ENCODE measurements at regions not wholly inside any gene's neighbourhood (a gene's known extent, or its start where the extent isn't known, plus 50 kb on each side); places are given as distances from the start of the nearest gene placed in this dataset.
"Not testable (repeated sequence)": the region's sequence is repeated elsewhere in the genome, so short reads cannot be mapped to it uniquely, and the experiment has no call there.

DNA sequence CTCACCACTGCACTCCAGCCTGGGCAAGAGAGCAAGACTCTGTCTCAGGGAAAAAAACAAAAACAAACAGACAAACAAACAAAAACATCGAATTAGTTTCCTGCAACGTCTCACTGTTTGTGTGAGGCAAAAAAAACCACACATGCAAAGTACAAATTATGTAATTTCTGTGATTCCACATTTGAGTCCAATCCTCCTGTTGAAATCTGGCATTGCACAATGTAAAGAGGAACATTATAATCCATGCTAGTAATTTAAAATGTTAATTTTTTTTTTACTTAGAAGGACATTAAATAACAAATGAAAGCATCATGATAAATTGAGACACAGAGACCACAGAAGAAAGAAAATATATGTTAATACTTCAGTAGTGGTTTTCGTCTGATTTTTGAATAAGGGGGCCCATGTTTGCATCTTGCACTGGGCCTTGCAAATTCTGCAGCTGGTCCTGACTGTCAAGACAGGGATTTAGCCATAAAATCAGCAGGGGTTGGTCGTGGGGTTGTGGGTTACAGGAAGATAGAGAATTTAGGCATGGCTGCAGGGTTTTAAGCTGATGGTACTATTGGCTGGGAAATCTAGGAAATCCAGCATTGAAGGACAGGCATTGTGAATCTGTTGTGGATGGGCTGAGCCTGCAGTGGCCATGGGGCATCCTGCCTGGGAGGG lies 102.6 kb upstream of the ALDH3B2 start:
- H3K27me3 ChIP-seq (ENCODE audit: control insufficient read depth, insufficient read depth, low read length) = peaks cover 2% of the 10 kb centered on the region
- H3K4me3 ChIP-seq (ENCODE audit: low read depth, low read length) = no peak overlapping the region
- no peak for DNase-seq (ENCODE audit: low read depth)
- TF ChIP-seq, protein P1, sequence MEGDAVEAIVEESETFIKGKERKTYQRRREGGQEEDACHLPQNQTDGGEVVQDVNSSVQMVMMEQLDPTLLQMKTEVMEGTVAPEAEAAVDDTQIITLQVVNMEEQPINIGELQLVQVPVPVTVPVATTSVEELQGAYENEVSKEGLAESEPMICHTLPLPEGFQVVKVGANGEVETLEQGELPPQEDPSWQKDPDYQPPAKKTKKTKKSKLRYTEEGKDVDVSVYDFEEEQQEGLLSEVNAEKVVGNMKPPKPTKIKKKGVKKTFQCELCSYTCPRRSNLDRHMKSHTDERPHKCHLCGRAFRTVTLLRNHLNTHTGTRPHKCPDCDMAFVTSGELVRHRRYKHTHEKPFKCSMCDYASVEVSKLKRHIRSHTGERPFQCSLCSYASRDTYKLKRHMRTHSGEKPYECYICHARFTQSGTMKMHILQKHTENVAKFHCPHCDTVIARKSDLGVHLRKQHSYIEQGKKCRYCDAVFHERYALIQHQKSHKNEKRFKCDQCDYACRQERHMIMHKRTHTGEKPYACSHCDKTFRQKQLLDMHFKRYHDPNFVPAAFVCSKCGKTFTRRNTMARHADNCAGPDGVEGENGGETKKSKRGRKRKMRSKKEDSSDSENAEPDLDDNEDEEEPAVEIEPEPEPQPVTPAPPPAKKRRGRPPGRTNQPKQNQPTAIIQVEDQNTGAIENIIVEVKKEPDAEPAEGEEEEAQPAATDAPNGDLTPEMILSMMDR (IDR thresholded peaks at IDR 0.05; ENCODE audit: insufficient read depth, low read length, severe bottlenecking) = no peak
- no peaks in the 10 kb centered on the region for H3K36me3 ChIP-seq (ENCODE audit: control insufficient read depth, insufficient read depth, low read length)
- FAIRE-seq = no peak

DNA sequence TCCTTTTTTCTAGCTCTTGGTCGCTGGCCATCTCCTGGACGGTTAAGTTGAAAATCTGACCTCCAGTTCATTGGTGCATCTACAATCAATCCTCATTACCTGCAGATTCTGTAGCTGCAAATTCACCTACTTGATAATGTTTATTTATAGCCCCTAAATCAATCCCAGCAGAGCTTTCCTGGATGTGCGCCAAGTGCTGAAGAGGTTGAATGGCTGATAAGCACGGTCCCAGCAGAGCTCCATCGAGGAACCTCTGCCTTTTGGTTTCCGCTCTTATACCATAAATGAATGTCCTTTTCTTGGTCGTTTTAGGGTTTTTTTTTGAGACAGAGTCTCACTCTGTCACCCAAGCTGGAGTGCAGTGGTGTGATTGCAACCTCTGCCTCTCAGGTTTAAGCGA lies 99.8 kb upstream of the ALDH3B2 start:
- H3K4me3 ChIP-seq (ENCODE audit: low read depth, low read length); FAIRE-seq: not testable (repeated sequence)

DNA sequence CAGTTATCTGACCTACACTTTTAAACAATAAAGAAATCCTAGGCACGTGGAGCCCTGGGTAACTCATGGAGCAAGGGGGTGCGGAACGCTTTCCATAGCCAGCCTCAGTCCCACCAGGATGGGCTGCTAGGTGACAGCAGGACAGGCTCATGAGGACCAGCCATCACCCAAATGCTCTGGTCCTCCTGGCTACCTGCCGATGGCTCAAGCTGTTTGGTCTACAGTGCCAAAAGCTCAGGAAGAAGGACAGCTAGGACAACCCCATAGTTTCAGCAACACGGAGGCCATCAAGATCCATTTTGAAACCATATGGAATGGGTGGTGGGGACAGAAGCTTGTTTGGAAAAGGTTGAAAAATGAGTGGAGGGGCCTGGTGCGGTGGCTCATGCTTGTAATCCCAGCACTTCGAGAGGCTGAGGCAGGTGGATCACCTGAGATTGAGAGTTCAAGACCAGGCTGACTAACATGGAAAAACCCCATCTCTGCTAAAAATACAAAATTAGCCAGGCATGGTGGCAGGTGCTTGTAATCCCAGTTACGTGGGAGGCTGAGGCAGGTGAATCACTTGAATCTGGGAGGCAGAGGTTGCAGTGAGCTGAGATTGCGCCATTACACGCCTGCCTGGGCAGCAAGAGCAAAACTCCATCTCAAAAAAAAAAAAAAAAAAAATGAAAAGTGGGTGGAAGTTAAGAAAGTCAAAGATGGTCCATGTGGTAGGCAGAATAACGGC lies 93.7 kb upstream of the ALDH3B2 start:
- not testable (repeated sequence) for FAIRE-seq; H3K27me3 ChIP-seq (ENCODE audit: control insufficient read depth, insufficient read depth, low read length); H3K4me3 ChIP-seq (ENCODE audit: low read depth, low read length); H3K36me3 ChIP-seq (ENCODE audit: control insufficient read depth, insufficient read depth, low read length)
- DNase-seq (ENCODE audit: low read depth) = peak; percentile 17

More for the DNA sequence above, 99.8 kb upstream of the ALDH3B2 start:
- not testable (repeated sequence) for H3K36me3 ChIP-seq (ENCODE audit: control insufficient read depth, insufficient read depth, low read length); H3K27me3 ChIP-seq (ENCODE audit: control insufficient read depth, insufficient read depth, low read length); DNase-seq (ENCODE audit: low read depth)

DNA sequence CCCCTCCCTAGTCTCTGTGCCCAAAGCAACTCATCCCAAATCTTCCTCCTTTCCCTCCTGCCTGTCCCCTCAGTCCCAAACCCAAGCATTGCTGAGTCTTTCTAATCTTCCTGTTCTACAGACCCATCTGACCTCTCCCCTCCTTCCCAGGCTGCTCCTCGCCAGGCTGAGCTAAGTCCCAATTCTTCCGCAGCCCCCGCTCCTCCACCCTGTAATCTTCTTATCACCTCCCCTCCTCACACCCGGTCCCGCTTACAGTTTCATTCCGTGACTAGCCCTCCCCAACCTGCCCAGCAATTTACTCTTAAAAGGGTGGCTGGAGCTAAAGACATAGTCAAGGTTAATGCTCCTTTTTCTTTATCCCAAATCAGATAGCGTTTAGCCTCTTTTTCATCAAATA lies 86.8 kb upstream of the ALDH3B2 start:
- not testable (repeated sequence) for DNase-seq (ENCODE audit: low read depth)

DNA sequence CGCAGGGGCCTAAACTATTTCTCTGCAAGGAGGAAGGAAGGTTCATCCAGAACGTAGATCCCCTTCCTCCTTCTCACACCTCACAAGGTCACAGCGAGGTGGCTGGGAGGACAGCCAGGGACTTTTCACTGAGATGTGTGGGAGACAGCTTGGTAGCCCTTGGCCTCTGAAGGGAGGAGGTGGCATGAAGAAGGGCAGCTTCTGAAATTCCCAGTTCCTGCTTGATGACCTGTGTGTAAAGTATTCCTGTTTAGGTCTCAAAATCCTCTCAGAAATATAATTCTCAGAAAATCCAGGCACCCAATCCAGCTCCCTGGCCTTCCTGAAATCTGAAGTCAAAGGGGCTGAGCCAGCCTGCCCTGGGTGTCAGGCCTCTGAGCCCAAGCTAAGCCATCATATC lies 84.9 kb upstream of the ALDH3B2 start:
- FAIRE-seq = not testable (repeated sequence)

More for the DNA sequence above, 86.8 kb upstream of the ALDH3B2 start:
- not testable (repeated sequence) for H3K27me3 ChIP-seq (ENCODE audit: control insufficient read depth, insufficient read depth, low read length); H3K4me3 ChIP-seq (ENCODE audit: low read depth, low read length); FAIRE-seq; H3K36me3 ChIP-seq (ENCODE audit: control insufficient read depth, insufficient read depth, low read length)

DNA sequence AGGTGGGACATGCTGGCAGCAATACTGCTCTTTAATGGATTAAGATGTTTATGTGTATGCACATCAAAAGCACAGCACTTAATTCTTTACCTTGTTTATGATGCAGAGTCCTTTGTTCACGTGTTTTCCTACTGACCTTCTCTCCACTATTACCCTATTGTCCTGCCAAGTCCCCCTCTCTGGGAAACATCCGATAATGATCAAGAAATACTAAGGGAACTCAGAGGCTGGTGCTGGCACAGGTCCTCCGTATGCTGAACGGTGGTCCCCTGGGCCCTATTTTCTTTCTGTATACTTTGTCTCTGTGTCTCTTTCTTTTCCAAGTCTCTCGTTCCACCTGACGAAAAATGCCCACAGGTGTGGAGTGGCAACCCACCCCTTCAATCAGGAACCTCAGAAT lies 84.0 kb upstream of the ALDH3B2 start:
- not testable (repeated sequence) for DNase-seq (ENCODE audit: low read depth); H3K36me3 ChIP-seq (ENCODE audit: control insufficient read depth, insufficient read depth, low read length); FAIRE-seq; H3K4me3 ChIP-seq (ENCODE audit: low read depth, low read length); H3K27me3 ChIP-seq (ENCODE audit: control insufficient read depth, insufficient read depth, low read length)

More for the DNA sequence above, 84.9 kb upstream of the ALDH3B2 start:
- not testable (repeated sequence) for DNase-seq (ENCODE audit: low read depth); H3K36me3 ChIP-seq (ENCODE audit: control insufficient read depth, insufficient read depth, low read length); H3K27me3 ChIP-seq (ENCODE audit: control insufficient read depth, insufficient read depth, low read length); H3K4me3 ChIP-seq (ENCODE audit: low read depth, low read length)

DNA sequence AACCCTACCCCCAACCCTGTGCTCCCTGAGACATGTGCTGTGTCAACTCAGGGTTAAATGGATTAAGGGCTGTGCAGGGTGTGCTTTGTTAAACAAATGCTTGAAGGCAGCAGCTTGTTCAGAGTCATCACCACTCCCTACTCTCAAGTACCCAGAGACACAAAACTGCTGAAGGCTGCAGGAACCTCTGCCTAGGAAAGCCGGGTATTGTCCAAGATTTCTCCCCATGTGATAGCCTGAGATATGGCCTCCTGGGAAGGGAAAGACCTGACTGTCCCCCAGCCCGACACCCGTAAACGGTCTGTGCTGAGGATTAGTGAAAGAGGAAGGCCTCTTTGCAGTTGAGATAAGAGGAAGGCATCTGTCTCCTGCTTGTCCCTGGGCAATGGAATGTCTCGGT lies 83.6 kb upstream of the ALDH3B2 start:
- not testable (repeated sequence) for FAIRE-seq; H3K36me3 ChIP-seq (ENCODE audit: control insufficient read depth, insufficient read depth, low read length); H3K27me3 ChIP-seq (ENCODE audit: control insufficient read depth, insufficient read depth, low read length); DNase-seq (ENCODE audit: low read depth); H3K4me3 ChIP-seq (ENCODE audit: low read depth, low read length)

DNA sequence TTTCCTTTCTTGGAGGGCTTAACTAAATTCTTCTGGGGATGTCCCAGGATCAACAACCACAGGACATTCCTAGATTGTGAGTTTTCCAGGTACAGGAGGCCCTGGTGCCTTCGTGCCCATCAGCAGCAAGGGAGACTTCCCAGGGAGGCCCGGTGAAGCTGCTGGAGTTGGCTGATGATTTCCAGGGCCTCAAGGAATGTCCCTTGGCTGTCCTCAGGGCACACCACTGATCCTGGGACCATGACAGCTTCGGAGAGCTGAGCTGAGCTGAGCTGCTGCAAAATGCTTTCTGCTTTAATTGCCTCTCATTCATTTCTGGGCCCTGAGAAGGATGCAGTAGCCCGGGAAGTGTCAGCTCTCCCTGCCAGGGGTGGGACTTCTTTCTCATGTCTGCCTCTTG lies 79.4 kb upstream of the ALDH3B2 start:
- H3K36me3 ChIP-seq (ENCODE audit: control insufficient read depth, insufficient read depth, low read length); FAIRE-seq; H3K4me3 ChIP-seq (ENCODE audit: low read depth, low read length); DNase-seq (ENCODE audit: low read depth); H3K27me3 ChIP-seq (ENCODE audit: control insufficient read depth, insufficient read depth, low read length): not testable (repeated sequence)

DNA sequence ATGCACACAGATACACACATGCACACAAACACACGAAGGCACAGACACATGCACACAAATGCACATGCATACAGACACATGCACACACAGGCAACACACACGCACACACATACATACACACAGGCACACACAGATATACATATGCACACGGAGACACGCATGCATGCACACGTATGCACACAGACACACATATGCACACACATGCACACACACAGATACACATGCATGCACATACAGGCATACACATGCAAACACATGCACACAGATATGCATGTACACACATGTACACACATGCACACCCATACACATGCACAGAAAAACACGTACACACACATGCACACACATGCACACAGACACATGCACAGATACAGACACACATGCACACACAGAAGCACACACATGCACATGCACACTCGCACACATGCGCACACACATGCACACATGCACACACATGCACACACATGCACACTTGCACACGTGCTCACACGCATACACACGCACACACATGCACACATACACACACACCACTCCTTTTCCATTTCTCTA lies 70.8 kb upstream of the ALDH3B2 start:
- Histone ChIP-seq H3K36me3 (ENCODE audit: control insufficient read depth, insufficient read depth, low read length) (no peaks in the 10 kb centered on the region), H3K27me3 (ENCODE audit: control insufficient read depth, insufficient read depth, low read length) (no peaks in the 10 kb centered on the region), H3K4me3 (ENCODE audit: low read depth, low read length) (no peak overlapping the region)
- FAIRE-seq (peak; percentile 88), DNase-seq (ENCODE audit: low read depth) (no peak)
- TF ChIP-seq, protein P1 (IDR thresholded peaks at IDR 0.05; ENCODE audit: insufficient read depth, low read length, severe bottlenecking) = no peak

DNA sequence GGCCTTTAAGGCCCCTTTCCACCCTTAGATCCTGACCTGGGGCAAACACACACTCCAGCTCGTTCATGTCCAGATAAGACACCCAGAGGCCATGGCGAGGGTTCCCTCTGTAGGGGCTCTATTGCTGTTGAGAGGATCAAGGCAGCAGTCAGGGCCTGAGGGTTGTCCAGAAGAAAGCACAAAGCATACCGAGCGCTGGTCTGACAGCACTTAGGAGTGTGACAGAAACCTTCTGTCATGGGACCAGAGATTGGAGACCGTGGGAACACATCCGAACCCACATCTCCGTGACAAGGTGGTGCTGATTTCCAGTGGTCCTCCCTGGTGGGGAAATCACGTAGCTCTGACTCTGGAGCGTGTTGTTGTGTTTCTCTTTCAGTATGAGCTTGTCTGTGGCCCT lies 69.8 kb upstream of the ALDH3B2 start:
- not testable (repeated sequence) for H3K27me3 ChIP-seq (ENCODE audit: control insufficient read depth, insufficient read depth, low read length); DNase-seq (ENCODE audit: low read depth); H3K36me3 ChIP-seq (ENCODE audit: control insufficient read depth, insufficient read depth, low read length); H3K4me3 ChIP-seq (ENCODE audit: low read depth, low read length); FAIRE-seq

DNA sequence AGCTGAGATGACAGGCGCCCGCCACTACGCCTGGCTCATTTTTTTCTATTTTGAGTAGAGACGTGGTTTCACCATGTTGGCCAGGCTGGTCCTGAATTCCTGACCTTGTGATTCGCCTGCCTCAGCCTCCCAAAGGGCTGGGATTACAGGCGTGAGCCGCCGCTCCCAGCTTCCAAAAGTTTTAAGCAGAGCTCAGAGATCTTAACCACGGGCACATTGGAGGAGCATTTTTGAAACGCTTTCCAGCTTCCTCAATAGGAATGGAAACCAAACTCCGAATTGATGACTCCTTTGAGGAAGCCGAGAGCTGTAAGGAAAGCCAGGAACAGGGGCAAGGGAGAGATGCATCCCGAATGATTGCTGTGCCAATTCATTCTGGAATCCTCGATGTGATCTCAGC lies 63.8 kb upstream of the ALDH3B2 start:
- not testable (repeated sequence) for H3K27me3 ChIP-seq (ENCODE audit: control insufficient read depth, insufficient read depth, low read length); DNase-seq (ENCODE audit: low read depth); FAIRE-seq; H3K4me3 ChIP-seq (ENCODE audit: low read depth, low read length); H3K36me3 ChIP-seq (ENCODE audit: control insufficient read depth, insufficient read depth, low read length)

DNA sequence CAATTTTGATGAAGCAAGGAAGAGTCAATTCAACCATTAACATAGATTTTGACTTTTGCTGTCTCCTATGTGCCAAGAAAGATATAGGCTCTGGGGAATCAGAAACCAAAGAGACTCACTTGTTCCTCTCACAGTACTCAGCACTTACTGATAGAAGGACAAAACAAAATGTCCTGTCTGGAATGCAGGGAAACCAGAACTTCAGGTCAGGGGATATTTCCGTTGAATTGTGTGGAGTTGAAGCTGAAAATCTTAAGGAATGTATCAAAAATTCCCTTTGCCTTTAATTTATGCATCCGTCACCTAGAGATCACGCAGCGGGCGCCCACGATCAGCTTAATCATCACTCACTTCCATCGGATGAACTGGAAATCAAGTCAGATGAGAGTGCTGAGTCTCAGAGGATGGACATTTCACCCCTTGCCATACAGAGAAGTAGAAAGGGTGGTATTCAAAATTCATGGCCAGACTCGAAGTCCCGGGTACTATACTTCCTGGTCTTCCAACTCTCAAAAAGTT lies 63.2 kb upstream of the ALDH3B2 start:
- H3K27me3 ChIP-seq (ENCODE audit: control insufficient read depth, insufficient read depth, low read length); DNase-seq (ENCODE audit: low read depth); FAIRE-seq; H3K36me3 ChIP-seq (ENCODE audit: control insufficient read depth, insufficient read depth, low read length); H3K4me3 ChIP-seq (ENCODE audit: low read depth, low read length): not testable (repeated sequence)
